ENCODE measurements at regions not wholly inside any gene's neighbourhood (a gene's known extent, or its start where the extent isn't known, plus 50 kb on each side); places are given as distances from the start of the nearest gene placed in this dataset.

- intact Hi-C loops (cut with DNase I) = no loop called here
- peak in 3 of 10 donors; percentile 5 to 81 (median 72) for DNase-seq
These were observed 925.4 kb downstream of the BRD1 start for GRCh38 chr22:48902001-48902869.

- intact Hi-C loops (cut with DNase I) = no loop called here
- DNase-seq = peak in 3 of 10 donors; percentile 3 to 76 (median 49)
These were observed 926.3 kb downstream of the BRD1 start for GRCh38 chr22:48901324-48901723.

- peak in 1 of 10 donors; percentile 71 for DNase-seq
- intact Hi-C loops (cut with DNase I) = no loop called here
These were observed 927.0 kb downstream of the BRD1 start for GRCh38 chr22:48900626-48901025.

- DNase-seq = peak in 1 of 10 donors; percentile 1
- intact Hi-C loops (cut with DNase I) = no loop called here
These were observed 927.4 kb downstream of the BRD1 start for GRCh38 chr22:48900327-48900597.

- DNase-seq = peak in 3 of 10 donors; percentile 2 to 76 (median 75)
- intact Hi-C loops (cut with DNase I) = no loop called here
These were observed 927.9 kb downstream of the BRD1 start for GRCh38 chr22:48899523-48900326.

- peak in 2 of 10 donors; percentile 12 to 69 for DNase-seq
- intact Hi-C loops (cut with DNase I) = no loop called here
These were observed 929.0 kb downstream of the BRD1 start for GRCh38 chr22:48898524-48899250.

GRCh38 chr22:48897645-48898370 lies 929.9 kb downstream of the BRD1 start:
- intact Hi-C loops (cut with DNase I) = no loop called here
- DNase-seq = peak in 2 of 10 donors; percentile 2 to 72

- peak in 4 of 10 donors; percentile 14 to 78 (median 60) for DNase-seq
- intact Hi-C loops (cut with DNase I) = no loop called here
These were observed 930.7 kb downstream of the BRD1 start for GRCh38 chr22:48896766-48897644.

- intact Hi-C loops (cut with DNase I) = no loop called here
- peak in 4 of 10 donors; percentile 21 to 81 (median 67) for DNase-seq
These were observed 931.6 kb downstream of the BRD1 start for GRCh38 chr22:48895831-48896765.

- peak in 4 of 10 donors; percentile 10 to 69 (median 50) for DNase-seq
- intact Hi-C loops (cut with DNase I) = no loop called here
These were observed 932.3 kb downstream of the BRD1 start for GRCh38 chr22:48895336-48895735.

- DNase-seq = peak in 4 of 10 donors; percentile 12 to 79 (median 48)
- intact Hi-C loops (cut with DNase I) = no loop called here
These were observed 932.8 kb downstream of the BRD1 start for GRCh38 chr22:48894804-48895250.

GRCh38 chr22:48894064-48894671 lies 933.5 kb downstream of the BRD1 start:
- peak in 4 of 10 donors; percentile 15 to 74 (median 68) for DNase-seq
- intact Hi-C loops (cut with DNase I) = no loop called here

- peak in 2 of 10 donors; percentile 44 to 84 for DNase-seq
- intact Hi-C loops (cut with DNase I) = no loop called here
These were observed 934.2 kb downstream of the BRD1 start for GRCh38 chr22:48893288-48894063.

GRCh38 chr22:48892578-48893287 lies 934.9 kb downstream of the BRD1 start:
- peak in 5 of 10 donors; percentile 27 to 82 (median 65) for DNase-seq
- intact Hi-C loops (cut with DNase I) = no loop called here

- peak in 4 of 10 donors; percentile 14 to 51 (median 50) for DNase-seq
- intact Hi-C loops (cut with DNase I) = no loop called here
These were observed 935.7 kb downstream of the BRD1 start for GRCh38 chr22:48891688-48892577.

Measured in posterior cingulate gyrus (tissue), 11 donors.